OCI-LY1 (cell line): ENCODE measurements at regions not wholly inside any gene's neighbourhood (a gene's known extent, or its start where the extent isn't known, plus 50 kb on each side); places are given as distances from the start of the nearest gene placed in this dataset.
A peak's percentile ranks its signal among the peaks of the same experiment; 100 is the strongest.

Experiments used
- H2AFZ ChIP-seq: fragments of 200-600 bp; sonication (generic), shearing (Covaris generic); 2 replicates; pipeline ENCODE4 v1.6.0; 2014; ENCODE audit warnings: antibody characterized with exemption, mild to moderate bottlenecking, low read length
- H3F3A ChIP-seq: fragments of 200-600 bp; sonication (generic), shearing (Covaris generic); 2 replicates; pipeline ENCODE4 v1.6.0; 2014; ENCODE audit warnings: mild to moderate bottlenecking, antibody characterized with exemption, low read length, moderate library complexity; ENCODE audit not compliant: insufficient read depth
- H3K27ac ChIP-seq: fragments of 200-600 bp; sonication (generic); 2 replicates; pipeline ENCODE4 v1.5.1; 2014; ENCODE audit warnings: low read length, mixed run types, mild to moderate bottlenecking, low read depth; ENCODE audit not compliant: poor library complexity, severe bottlenecking
- H3K27me3 ChIP-seq: fragments of 200-600 bp; sonication (generic); 2 replicates; pipeline ENCODE4 v1.6.0; 2014; ENCODE audit warnings: antibody characterized with exemption, mild to moderate bottlenecking, low read length, moderate library complexity; ENCODE audit not compliant: insufficient read depth
- H3K36me3 ChIP-seq: fragments of 200-600 bp; sonication (generic); 2 replicates; pipeline ENCODE4 v1.6.1; 2014; ENCODE audit warnings: mild to moderate bottlenecking, antibody characterized with exemption, low read length, moderate library complexity, mixed read lengths; ENCODE audit not compliant: insufficient read depth
- H3K4me1 ChIP-seq: fragments of 200-600 bp; sonication (generic); 2 replicates; pipeline ENCODE4 v1.5.1; 2014; ENCODE audit warnings: mild to moderate bottlenecking, low read length, moderate library complexity; ENCODE audit not compliant: insufficient read depth, severe bottlenecking
- H3K4me2 ChIP-seq: fragments of 200-600 bp; sonication (generic), shearing (Covaris generic); 2 replicates; pipeline ENCODE4 v1.6.1; 2014; ENCODE audit warnings: low read length
- H3K4me3 ChIP-seq: fragments of 200-600 bp; sonication (generic); 2 replicates; pipeline ENCODE4 v1.5.1; 2014; ENCODE audit warnings: low read length, low read depth, mild to moderate bottlenecking, mixed read lengths; ENCODE audit not compliant: poor library complexity, severe bottlenecking
- H3K79me2 ChIP-seq: fragments of 200-600 bp; shearing (Covaris generic); 2 replicates; pipeline ENCODE4 v1.6.1; 2016; ENCODE audit warnings: mixed run types, low read length, mixed read lengths; ENCODE audit not compliant: insufficient read depth
- H3K9ac ChIP-seq: fragments of 200-600 bp; sonication (generic), shearing (Covaris generic); 2 replicates; pipeline ENCODE4 v1.6.1; 2014; ENCODE audit warnings: mild to moderate bottlenecking, low read length, mixed read lengths
- H3K9me2 ChIP-seq: fragments of 200-600 bp; sonication (generic), shearing (Covaris generic); 2 replicates; pipeline ENCODE4 v1.6.1; 2014; ENCODE audit warnings: low read depth, mild to moderate bottlenecking, low read length, mixed read lengths
- H3K9me3 ChIP-seq: fragments of 200-600 bp; shearing (Covaris generic); 2 replicates; pipeline ENCODE4 v1.6.1; 2014; ENCODE audit warnings: low read length, mixed read lengths
- H4K20me1 ChIP-seq: fragments of 200-600 bp; sonication (generic), shearing (Covaris generic); 2 replicates; pipeline ENCODE4 v1.6.0; 2016; ENCODE audit warnings: mild to moderate bottlenecking, low read length; ENCODE audit not compliant: insufficient read depth
- CTCF ChIP-seq: fragments of 200-600 bp; sonication (generic), shearing (Covaris generic); IDR thresholded peaks from 2 replicates; pipeline ENCODE4 v1.5.1; 2017; ENCODE audit warnings: mild to moderate bottlenecking, antibody characterized with exemption, low read length, moderate library complexity, mixed read lengths
- EZH2 ChIP-seq: fragments of 200-600 bp; sonication (generic), shearing (Covaris generic); IDR thresholded peaks from 2 replicates; pipeline ENCODE4 v1.8.0; 2017; ENCODE audit warnings: borderline replicate concordance, mixed run types, mild to moderate bottlenecking, antibody characterized with exemption, low read length, moderate library complexity, mixed read lengths

GRCh38 chr2:205887637-205888036 is 198.3 kb downstream of the INO80D start:
- TF ChIP-seq CTCF (no peak), EZH2 (no peak)
- Histone ChIP-seq H4K20me1 (no peaks in the 10 kb centered on the region), H3K36me3 (no peaks in the 10 kb centered on the region), H2AFZ (no peak overlapping the region), H3K4me3 (no peak overlapping the region), H3K27ac (no peak overlapping the region), H3K4me1 (no peaks in the 10 kb centered on the region), H3K9me3 (no peaks in the 10 kb centered on the region), H3K4me2 (no peak overlapping the region), H3K27me3 (no peaks in the 10 kb centered on the region), H3F3A (no peaks in the 10 kb centered on the region), H3K9me2 (no peaks in the 10 kb centered on the region), H3K79me2 (no peaks in the 10 kb centered on the region), H3K9ac (no peak overlapping the region)

GRCh38 chr2:205885492-205886099 is 200.4 kb downstream of the INO80D start:
- H3K27me3 ChIP-seq = no peaks in the 10 kb centered on the region
- no peaks in the 10 kb centered on the region for H4K20me1 ChIP-seq
- no peak overlapping the region for H2AFZ ChIP-seq
- no peaks in the 10 kb centered on the region for H3F3A ChIP-seq
- H3K4me2 ChIP-seq = no peak overlapping the region
- no peak overlapping the region for H3K27ac ChIP-seq
- TF ChIP-seq CTCF (peak; percentile 84), EZH2 (no peak)
- H3K9ac ChIP-seq = no peak overlapping the region
- H3K36me3 ChIP-seq = no peaks in the 10 kb centered on the region
- H3K79me2 ChIP-seq = no peaks in the 10 kb centered on the region
- no peaks in the 10 kb centered on the region for H3K4me1 ChIP-seq
- no peaks in the 10 kb centered on the region for H3K9me2 ChIP-seq
- H3K9me3 ChIP-seq = no peaks in the 10 kb centered on the region
- H3K4me3 ChIP-seq = no peak overlapping the region

- H4K20me1 ChIP-seq = no peaks in the 10 kb centered on the region
- no peaks in the 10 kb centered on the region for H3K36me3 ChIP-seq
- H3F3A ChIP-seq = no peaks in the 10 kb centered on the region
- TF ChIP-seq CTCF (no peak), EZH2 (no peak)
- H3K9me3 ChIP-seq = no peaks in the 10 kb centered on the region
- no peaks in the 10 kb centered on the region for H3K27me3 ChIP-seq
- no peak overlapping the region for H3K9ac ChIP-seq
- no peaks in the 10 kb centered on the region for H3K79me2 ChIP-seq
- H3K4me3 ChIP-seq = no peak overlapping the region
- no peaks in the 10 kb centered on the region for H3K9me2 ChIP-seq
- no peak overlapping the region for H3K27ac ChIP-seq
- H2AFZ ChIP-seq = no peak overlapping the region
- H3K4me1 ChIP-seq = no peaks in the 10 kb centered on the region
- H3K4me2 ChIP-seq = no peak overlapping the region
Measured at GRCh38 chr2:205883965-205884364, 201.7 kb downstream of the NRP2 start.
